VCaP (cell line): ENCODE measurements at regions not wholly inside any gene's neighbourhood (a gene's known extent, or its start where the extent isn't known, plus 50 kb on each side); places are given as distances from the start of the nearest gene placed in this dataset.

ENCODE experiments used
- H3K27ac ChIP-seq: fragments of 450-650 bp; 2 replicates; pipeline ENCODE4 v1.5.1; 2017
- TF ChIP-seq, protein P1 (sequence below): fragments of 450-650 bp; conservative IDR thresholded peaks from 2 replicates; pipeline ENCODE4 v1.5.1; 2017; ENCODE audit warnings: mild to moderate bottlenecking, moderate library complexity

- H3K27ac ChIP-seq = no peak overlapping the region
- TF ChIP-seq, protein P1, sequence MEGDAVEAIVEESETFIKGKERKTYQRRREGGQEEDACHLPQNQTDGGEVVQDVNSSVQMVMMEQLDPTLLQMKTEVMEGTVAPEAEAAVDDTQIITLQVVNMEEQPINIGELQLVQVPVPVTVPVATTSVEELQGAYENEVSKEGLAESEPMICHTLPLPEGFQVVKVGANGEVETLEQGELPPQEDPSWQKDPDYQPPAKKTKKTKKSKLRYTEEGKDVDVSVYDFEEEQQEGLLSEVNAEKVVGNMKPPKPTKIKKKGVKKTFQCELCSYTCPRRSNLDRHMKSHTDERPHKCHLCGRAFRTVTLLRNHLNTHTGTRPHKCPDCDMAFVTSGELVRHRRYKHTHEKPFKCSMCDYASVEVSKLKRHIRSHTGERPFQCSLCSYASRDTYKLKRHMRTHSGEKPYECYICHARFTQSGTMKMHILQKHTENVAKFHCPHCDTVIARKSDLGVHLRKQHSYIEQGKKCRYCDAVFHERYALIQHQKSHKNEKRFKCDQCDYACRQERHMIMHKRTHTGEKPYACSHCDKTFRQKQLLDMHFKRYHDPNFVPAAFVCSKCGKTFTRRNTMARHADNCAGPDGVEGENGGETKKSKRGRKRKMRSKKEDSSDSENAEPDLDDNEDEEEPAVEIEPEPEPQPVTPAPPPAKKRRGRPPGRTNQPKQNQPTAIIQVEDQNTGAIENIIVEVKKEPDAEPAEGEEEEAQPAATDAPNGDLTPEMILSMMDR = no peak
Measured at GRCh38 chr2:53004413-53004812, 763.2 kb upstream of the CHAC2 start.

GRCh38 chr2:52995424-52995823 lies 772.2 kb upstream of the CHAC2 start:
- TF ChIP-seq, protein P1 = no peak

GRCh38 chr2:52976143-52976949 lies 791.3 kb upstream of the CHAC2 start:
- H3K27ac ChIP-seq = no peak overlapping the region
- TF ChIP-seq, protein P1 = peak; percentile 61

More at GRCh38 chr2:52995424-52995823, 772.2 kb upstream of the CHAC2 start:
- no peak overlapping the region for H3K27ac ChIP-seq

GRCh38 chr2:52974127-52974526 lies 793.5 kb upstream of the CHAC2 start:
- H3K27ac ChIP-seq = no peak overlapping the region
- TF ChIP-seq, protein P1 = no peak

GRCh38 chr2:52970642-52971041 lies 797.0 kb upstream of the CHAC2 start:
- TF ChIP-seq, protein P1 = no peak
- H3K27ac ChIP-seq = no peak overlapping the region

DNA sequence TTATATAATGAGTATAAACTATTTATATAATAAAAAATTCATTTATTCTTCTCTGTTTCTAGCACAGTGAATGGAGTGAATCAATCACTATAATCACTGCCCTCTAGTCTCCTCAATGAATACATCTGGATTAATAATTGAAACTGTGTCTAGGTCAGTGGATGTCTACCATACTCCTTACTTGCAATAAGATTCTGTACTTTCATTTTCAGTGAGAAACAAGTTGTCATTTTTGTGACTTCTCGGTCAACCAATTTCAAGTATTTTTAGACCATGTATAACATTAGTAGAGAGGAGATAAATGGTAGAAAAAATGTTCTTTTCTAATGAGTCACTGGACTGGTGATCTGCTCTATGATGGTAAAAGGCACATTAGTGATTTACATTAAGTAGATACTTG lies 799.6 kb upstream of the CHAC2 start:
- no peak overlapping the region for H3K27ac ChIP-seq
- TF ChIP-seq, protein P1 = no peak

DNA sequence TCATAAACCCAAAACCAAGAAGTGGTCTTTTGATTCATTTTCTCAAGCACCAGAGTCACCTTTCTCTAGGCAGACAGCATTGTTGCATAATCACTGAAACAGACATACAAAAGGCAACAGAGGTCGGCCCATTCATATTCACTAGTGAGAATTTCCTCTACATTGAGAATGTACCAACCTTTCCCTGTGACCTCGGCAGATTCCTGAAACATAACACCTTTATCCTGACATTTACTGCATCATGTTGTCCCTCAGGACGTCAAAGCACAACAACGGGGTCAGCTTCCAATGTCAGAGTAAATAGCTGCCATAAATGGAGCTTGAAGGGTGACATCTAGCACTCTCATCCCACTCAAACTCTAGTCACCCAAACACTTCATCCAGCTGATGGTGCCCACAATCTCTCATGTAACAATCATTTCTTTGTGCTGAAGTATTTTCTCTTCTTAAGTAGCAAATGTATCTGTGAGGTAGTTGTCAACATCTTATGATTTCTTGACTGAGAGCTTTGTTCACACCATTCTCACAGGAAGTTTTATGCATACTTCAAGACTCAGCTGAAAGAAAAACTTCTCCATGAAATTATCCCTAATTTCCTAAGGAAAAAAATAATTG lies 802.6 kb upstream of the CHAC2 start:
- TF ChIP-seq, protein P1 = no peak

More for the DNA sequence above, 802.6 kb upstream of the CHAC2 start:
- H3K27ac ChIP-seq = no peak overlapping the region
